ENCODE measurements at regions not wholly inside any gene's neighbourhood (a gene's known extent, or its start where the extent isn't known, plus 50 kb on each side); places are given as distances from the start of the nearest gene placed in this dataset.

DNA sequence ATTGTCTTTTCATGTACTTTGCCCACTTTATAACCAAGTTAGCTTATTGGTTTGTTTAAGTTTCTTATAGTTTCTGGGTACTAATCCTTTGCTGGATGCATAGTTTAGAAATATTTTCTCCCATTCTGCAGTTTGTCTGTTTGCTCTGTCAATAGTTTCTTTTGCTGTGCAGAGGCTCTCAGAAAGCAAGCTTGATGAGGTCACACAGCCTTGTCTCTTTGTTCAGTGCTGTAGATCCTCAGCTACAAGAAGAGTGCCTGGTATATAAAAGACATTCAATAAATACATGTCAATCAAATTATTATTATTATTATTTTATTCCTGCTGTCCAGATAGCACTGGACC, 55.2 kb upstream of the MEDAG start:
- no peak for TF ChIP-seq POLR2A (IDR thresholded peaks at IDR 0.05)
- TF ChIP-seq POLR2AphosphoS5 (IDR thresholded peaks at IDR 0.05), result no peak
- no peak for TF ChIP-seq EP300 (IDR thresholded peaks at IDR 0.05)
- TF ChIP-seq, protein P1, sequence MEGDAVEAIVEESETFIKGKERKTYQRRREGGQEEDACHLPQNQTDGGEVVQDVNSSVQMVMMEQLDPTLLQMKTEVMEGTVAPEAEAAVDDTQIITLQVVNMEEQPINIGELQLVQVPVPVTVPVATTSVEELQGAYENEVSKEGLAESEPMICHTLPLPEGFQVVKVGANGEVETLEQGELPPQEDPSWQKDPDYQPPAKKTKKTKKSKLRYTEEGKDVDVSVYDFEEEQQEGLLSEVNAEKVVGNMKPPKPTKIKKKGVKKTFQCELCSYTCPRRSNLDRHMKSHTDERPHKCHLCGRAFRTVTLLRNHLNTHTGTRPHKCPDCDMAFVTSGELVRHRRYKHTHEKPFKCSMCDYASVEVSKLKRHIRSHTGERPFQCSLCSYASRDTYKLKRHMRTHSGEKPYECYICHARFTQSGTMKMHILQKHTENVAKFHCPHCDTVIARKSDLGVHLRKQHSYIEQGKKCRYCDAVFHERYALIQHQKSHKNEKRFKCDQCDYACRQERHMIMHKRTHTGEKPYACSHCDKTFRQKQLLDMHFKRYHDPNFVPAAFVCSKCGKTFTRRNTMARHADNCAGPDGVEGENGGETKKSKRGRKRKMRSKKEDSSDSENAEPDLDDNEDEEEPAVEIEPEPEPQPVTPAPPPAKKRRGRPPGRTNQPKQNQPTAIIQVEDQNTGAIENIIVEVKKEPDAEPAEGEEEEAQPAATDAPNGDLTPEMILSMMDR (IDR thresholded peaks at IDR 0.05), result no peak

GRCh38 chr13:30851697-30852096, 54.4 kb upstream of the MEDAG start:
- Histone ChIP-seq H3K27me3 (no peaks in the 10 kb centered on the region), H3K4me1 (no peaks in the 10 kb centered on the region), H3K36me3 (no peaks in the 10 kb centered on the region), H3K4me3 (no peak overlapping the region), H3K9me3 (peaks cover 0 to 5% (median 0%) of the 10 kb centered on the region in 3 donors), H3K27ac (no peak overlapping the region)
- no peak for ATAC-seq
- TF ChIP-seq, protein P1 (IDR thresholded peaks at IDR 0.05), result no peak
- TF ChIP-seq POLR2AphosphoS5 (IDR thresholded peaks at IDR 0.05) (no peak), POLR2A (IDR thresholded peaks at IDR 0.05) (no peak), EP300 (IDR thresholded peaks at IDR 0.05) (no peak)
- WGBS, 2 donors (ENCODE audit: low coverage in 1 of 2), result 75 to 80% methylated on average over 1 to 3 of the region's 5 CpGs

More for the DNA sequence above, 55.2 kb upstream of the MEDAG start:
- Histone ChIP-seq H3K4me3 (no peak overlapping the region), H3K27ac (no peak overlapping the region), H3K4me1 (no peaks in the 10 kb centered on the region), H3K9me3 (peaks cover 0 to 9% (median 0%) of the 10 kb centered on the region in 3 donors), H3K36me3 (no peaks in the 10 kb centered on the region), H3K27me3 (no peaks in the 10 kb centered on the region)
- ATAC-seq, result no peak

DNA sequence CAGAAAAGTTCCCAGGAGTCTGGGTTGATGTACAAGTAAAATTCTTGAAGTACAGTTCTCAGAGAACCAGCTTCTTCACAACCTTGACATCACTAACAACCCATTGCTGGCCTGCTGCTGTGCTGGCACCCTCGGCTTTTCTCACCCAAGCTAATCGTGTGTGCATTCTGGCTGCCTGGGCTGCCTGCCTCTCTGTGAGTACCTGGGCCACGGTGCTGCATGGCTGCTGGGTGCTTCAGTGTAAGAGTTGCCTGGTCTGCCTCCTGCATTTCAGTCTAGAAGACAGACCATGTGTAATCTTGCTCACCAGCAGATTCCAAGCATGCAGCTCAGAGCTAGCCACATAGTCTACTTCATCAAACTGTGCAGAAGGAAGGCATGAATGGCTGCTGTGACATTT, 50.5 kb upstream of the MEDAG start:
- no peak for ATAC-seq
- WGBS, 2 donors (ENCODE audit: low coverage in 1 of 2), result no CpG with 5 or more reads among the region's 3 CpGs
- H3K27ac ChIP-seq, result no peak overlapping the region

GRCh38 chr13:30856005-30856790, 49.9 kb upstream of the MEDAG start:
- Histone ChIP-seq H3K27ac (no peak overlapping the region), H3K4me3 (no peak overlapping the region), H3K27me3 (no peaks in the 10 kb centered on the region), H3K36me3 (no peaks in the 10 kb centered on the region), H3K4me1 (no peaks in the 10 kb centered on the region), H3K9me3 (peaks cover 0 to 9% (median 0%) of the 10 kb centered on the region in 3 donors)
- no peak for ATAC-seq
- TF ChIP-seq POLR2AphosphoS5 (IDR thresholded peaks at IDR 0.05) (no peak), POLR2A (IDR thresholded peaks at IDR 0.05) (no peak), EP300 (IDR thresholded peaks at IDR 0.05) (no peak)
- TF ChIP-seq, protein P1 (IDR thresholded peaks at IDR 0.05), result no peak
- WGBS, 2 donors (ENCODE audit: low coverage in 1 of 2), result 53 to 56% methylated on average over 2 to 5 of the region's 9 CpGs

More for the DNA sequence above, 50.5 kb upstream of the MEDAG start:
- no peaks in the 10 kb centered on the region for H3K4me1 ChIP-seq
- no peaks in the 10 kb centered on the region for H3K36me3 ChIP-seq
- no peak overlapping the region for H3K4me3 ChIP-seq
- no peaks in the 10 kb centered on the region for H3K27me3 ChIP-seq
- H3K9me3 ChIP-seq, result peaks cover 0 to 9% (median 0%) of the 10 kb centered on the region in 3 donors
- TF ChIP-seq POLR2AphosphoS5 (IDR thresholded peaks at IDR 0.05) (no peak), POLR2A (IDR thresholded peaks at IDR 0.05) (no peak), EP300 (IDR thresholded peaks at IDR 0.05) (no peak)
- TF ChIP-seq, protein P1 (IDR thresholded peaks at IDR 0.05), result no peak

Measured in gastroesophageal sphincter (tissue), 4 donors.